Lung microvascular endothelial cell (primary cell): ENCODE measurements at regions not wholly inside any gene's neighbourhood (a gene's known extent, or its start where the extent isn't known, plus 50 kb on each side); places are given as distances from the start of the nearest gene placed in this dataset.
"Not testable (repeated sequence)": the region's sequence is repeated elsewhere in the genome, so short reads cannot be mapped to it uniquely, and the experiment has no call there.

Experiments used
- DNase-seq, 2 donors: peaks; one replicate each; pipeline versions ENCODE4 v3.0.0 to v3.0.0-alpha.2; 2010; ENCODE audit warnings: low read depth in 2 of 2

DNA sequence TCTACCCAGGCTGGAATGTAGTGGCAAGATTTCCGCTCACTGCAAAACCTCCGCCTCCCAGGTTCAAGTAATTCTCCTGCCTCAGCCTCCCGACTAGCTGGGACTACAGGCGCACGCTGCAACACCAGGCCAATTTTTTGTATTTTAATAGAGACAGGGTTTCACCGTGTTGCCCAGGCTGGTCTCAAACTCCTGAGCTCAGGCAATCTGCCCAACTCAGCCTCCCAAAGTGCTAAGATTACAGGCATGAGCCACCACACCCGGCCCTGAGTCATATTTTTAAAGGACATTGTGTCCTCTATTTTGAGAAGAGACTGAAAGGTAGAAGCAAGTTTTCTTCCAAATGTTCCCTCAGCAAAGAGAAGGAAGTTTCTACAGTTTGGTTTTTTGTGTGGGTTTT, 227.1 kb downstream of the KCTD12 start:
- DNase-seq = not testable (repeated sequence)

DNA sequence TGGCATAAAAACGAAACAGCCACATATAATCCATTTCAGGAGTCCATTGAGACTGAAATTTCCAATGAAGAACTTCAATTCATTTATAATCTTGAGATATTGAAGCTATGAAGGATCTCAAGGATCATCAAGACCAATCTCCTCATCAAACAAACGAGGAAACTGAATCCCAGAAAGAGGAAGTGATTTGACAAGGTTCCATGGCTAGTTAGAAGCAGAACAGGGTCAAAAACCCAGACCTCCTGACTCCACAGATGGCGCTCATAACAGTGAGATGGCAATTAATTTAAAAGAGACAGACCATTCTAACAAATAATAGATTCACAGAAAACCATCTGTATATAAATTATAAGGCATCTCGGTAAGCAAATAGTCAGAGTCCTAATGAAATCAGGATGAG, 229.7 kb downstream of the KCTD12 start:
- DNase-seq = peak in 1 of 2 donors; percentile 28

DNA sequence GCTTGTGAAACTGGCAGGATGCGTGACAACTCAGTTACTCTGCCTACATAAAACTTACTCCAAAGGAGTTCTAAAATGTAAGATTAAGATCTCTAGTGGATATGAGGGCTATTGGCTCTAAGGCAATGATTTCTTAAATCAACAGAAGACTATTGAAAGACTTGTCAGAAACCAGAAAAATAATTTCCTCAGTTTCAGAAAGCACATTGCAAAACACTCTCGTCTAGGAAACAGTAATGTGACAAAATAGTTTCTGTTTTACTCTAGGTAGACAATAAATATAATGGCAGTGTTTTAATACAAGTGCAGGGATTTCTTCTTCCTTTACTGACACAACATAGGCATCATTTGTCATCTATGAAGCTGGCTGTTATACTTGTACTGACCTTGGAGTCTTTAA, 230.1 kb downstream of the KCTD12 start:
- DNase-seq = peak in 1 of 2 donors; percentile 13

DNA sequence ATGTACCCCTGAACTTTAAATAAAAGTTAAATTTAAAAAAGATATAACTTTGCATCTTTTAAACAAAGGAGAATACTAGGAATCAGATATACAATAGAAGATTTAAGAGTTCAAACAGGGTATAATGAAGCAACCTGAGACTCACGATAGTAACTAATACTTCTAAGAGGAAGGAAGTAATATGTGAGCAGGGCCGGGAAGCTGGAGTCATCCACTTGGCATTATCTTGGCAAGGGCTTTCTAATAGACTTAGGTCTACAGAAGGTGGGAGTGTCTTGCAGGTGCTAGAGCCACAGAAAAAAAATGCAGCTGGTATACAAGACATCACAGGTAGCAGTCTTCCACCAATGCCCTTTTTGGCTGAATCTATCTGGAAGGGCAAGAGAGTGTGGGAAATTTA, 231.9 kb downstream of the KCTD12 start:
- peak in 1 of 2 donors; percentile 22 for DNase-seq

DNA sequence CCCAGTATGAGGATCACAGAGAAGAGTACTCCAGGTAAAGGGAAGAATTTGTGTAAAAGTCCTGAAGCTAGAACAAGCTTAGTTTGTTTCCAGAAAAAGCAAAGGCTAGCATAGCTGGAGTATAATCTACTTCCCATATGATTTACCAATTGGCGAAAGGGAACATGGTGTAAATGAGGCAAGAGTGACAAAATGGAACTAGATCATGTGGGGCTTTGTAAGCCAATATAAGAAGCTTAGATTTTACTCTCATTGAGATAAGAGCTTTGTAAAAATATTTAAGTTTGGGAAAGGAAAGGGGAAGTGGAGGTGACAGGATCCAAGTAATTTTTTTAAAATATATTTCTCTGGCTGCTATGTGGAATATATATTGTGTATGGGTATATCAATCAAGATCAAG, 234.9 kb downstream of the KCTD12 start:
- no peak for DNase-seq

- DNase-seq = no peak
Observed at GRCh38 chr13:76647550-76647949, 238.7 kb downstream of the KCTD12 start.

DNA sequence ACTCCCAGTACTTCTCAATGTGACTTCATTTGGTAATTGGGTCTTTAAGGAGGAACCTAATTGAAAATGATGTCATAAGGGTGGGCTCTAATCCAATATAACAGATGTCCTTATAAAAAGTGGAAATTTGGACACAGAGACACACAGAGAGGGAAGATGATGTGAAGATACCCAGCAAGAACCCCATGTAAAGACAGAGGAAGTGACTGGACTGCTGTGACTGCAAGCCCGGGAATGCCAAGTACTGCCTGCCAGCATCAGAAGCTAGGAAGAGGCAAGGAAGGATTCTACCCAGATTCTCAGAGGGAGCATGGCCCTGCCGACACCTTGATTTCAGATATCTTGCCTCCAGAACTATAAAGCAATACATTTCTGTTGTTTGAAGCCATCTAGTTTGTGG, 239.3 kb downstream of the KCTD12 start:
- DNase-seq = no peak

DNA sequence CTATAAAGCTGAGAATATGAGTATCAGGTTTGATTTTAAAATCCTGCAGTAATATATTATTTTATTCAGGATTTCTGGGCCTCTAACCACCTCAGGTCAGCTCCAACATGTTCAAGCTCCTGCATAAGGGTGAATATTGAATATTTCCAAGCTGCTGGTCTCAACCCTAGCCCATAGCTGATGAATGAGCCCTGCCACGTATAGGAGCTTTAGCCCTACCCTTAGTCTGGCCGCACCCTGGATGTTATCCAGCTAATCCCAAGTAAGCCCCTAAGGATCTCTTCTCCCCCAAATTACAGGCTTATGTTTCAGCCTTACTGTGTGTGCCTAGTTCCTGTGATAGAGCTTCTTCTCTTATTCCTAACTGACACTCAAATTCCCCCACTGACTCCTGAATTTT, 240.6 kb downstream of the KCTD12 start:
- DNase-seq = no peak

GRCh38 chr13:76644906-76645305, 241.3 kb downstream of the KCTD12 start:
- DNase-seq = no peak

DNA sequence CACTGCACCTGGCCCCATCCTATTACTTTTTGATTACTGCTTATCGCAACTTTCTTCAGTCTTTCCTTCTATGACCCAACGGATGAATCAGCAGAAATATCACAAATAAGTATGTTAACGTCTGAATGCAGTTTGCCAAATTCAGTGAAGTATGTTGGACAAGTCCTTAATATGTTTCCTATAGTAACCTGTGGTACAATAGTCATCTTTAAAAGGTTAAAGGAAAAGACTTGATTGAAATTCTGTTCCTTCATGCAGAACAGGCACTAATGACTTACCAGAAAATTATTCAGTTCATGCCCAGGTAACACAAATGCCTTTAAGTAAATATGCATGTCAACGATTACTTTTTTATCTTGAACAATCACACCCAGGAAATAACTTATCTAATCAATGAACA, 242.6 kb downstream of the KCTD12 start:
- no peak for DNase-seq

DNA sequence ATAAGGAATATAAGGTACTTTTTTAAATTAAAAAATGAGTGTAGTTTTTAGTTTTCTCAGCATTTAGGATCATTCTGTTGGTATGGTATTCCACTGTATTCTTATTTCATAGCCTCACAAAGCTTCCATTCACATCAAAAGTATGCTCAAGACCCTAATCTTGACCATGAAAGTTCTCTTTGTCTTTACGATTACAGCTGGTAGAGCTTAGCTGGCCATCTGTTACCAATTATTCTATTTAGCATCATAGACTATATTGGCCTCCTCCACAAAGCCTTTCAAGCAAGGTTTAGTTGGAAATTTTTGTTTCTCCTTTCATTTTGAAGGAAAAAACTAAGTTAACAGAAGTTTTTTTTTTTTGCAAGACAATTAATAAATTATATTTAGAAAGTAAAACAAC, 245.1 kb downstream of the KCTD12 start:
- no peak for DNase-seq

- DNase-seq = no peak
Observed at GRCh38 chr13:76638882-76639281, 247.3 kb downstream of the KCTD12 start.

DNA sequence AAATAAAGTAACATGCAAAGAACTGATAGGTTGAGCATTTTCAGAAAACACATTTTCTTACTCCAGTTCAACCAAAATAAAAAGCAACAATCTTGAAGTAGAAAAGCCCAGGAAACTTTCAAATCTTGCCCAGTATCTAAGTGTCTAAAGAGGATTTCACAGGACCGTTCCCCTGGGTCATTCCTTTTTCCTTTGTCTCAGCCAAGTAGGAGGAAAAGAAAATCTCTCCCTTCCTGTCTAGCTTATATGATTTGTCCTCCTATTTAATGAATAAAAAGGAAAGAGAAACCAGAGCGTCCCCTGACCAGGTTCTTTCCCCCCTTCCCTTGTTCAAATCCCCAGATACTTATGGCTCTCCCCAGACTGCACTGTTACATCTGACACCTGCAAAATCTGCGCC, 248.0 kb downstream of the KCTD12 start:
- DNase-seq = peak in 1 of 2 donors; percentile 3

- peak; percentile 4 to 68 for DNase-seq
Observed at GRCh38 chr13:76637641-76638141, 248.5 kb downstream of the KCTD12 start.

DNA sequence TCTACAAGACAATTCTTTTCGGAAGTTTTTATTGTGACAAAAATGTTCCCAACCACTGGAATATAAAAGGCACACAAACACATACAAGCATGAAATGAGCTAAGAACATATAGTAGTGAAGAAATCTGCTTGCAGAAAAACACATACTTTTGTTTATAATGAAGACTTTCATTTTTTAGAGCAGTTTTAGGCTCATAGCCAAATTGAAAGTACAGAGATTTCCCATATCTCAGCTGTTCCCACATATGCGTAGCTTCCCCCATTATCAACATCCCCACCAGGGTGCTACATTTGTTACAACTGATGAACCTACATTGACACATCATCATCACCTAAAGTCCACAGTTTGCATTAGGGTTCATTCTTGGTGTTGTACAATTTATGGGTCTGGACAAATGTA, 249.4 kb downstream of the KCTD12 start:
- DNase-seq = no peak

- DNase-seq = no peak
Observed at GRCh38 chr13:76635232-76636230, 250.7 kb downstream of the KCTD12 start.

GRCh38 chr13:76634431-76635191, 251.6 kb downstream of the KCTD12 start:
- DNase-seq = no peak

- DNase-seq = peak in 1 of 2 donors; percentile 20
Observed at GRCh38 chr13:76632401-76633044, 253.7 kb downstream of the KCTD12 start.

- no peak for DNase-seq
Observed at GRCh38 chr13:76630629-76631230, 255.5 kb downstream of the KCTD12 start.

GRCh38 chr13:76622315-76623040, 263.7 kb downstream of the KCTD12 start:
- peak in 1 of 2 donors; percentile 60 for DNase-seq

GRCh38 chr13:76621705-76622104, 264.5 kb downstream of the KCTD12 start:
- no peak for DNase-seq
